COLO829 (cell line): ENCODE measurements at regions not wholly inside any gene's neighbourhood (a gene's known extent, or its start where the extent isn't known, plus 50 kb on each side); places are given as distances from the start of the nearest gene placed in this dataset.
"Not testable (repeated sequence)": the region's sequence is repeated elsewhere in the genome, so short reads cannot be mapped to it uniquely, and the experiment has no call there.

Experiments
- DNase-seq: peaks from one replicate; pipeline ENCODE4 v3.0.0; 2012; ENCODE audit warnings: low spot score

DNA sequence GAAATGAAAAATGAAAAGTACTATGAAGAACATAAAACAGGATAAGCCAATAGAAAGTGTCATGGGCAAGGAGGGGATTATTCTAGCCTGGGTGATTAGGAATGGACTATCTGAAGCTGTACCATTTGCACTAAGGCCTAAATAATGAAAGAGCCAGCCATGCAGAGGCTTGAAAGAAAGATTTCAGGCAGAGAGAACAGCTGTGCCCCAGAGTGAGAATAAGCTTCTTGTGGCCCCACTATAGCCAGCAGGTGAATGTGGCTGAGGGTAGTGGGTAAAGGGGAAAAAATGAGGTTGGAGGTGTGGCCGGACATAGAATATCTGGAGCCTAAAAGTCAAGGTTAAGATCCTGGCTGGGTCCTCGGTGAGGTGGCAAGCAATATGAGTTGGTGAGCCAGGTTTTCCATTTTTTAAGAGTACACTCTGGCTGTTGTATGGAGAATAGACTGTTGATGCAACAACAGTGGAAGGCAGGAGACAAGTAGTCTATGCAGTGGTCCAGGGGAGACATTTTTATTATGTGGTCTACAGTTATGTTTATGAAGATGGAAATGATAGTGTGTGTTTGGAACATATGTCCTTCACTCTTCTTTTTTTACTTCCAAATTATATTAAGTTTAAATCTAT, 135.2 kb upstream of the SETBP1 start:
- no peak for DNase-seq

- no peak for DNase-seq
Measured at GRCh38 chr18:44546954-44547353, 133.7 kb upstream of the SETBP1 start.

DNA sequence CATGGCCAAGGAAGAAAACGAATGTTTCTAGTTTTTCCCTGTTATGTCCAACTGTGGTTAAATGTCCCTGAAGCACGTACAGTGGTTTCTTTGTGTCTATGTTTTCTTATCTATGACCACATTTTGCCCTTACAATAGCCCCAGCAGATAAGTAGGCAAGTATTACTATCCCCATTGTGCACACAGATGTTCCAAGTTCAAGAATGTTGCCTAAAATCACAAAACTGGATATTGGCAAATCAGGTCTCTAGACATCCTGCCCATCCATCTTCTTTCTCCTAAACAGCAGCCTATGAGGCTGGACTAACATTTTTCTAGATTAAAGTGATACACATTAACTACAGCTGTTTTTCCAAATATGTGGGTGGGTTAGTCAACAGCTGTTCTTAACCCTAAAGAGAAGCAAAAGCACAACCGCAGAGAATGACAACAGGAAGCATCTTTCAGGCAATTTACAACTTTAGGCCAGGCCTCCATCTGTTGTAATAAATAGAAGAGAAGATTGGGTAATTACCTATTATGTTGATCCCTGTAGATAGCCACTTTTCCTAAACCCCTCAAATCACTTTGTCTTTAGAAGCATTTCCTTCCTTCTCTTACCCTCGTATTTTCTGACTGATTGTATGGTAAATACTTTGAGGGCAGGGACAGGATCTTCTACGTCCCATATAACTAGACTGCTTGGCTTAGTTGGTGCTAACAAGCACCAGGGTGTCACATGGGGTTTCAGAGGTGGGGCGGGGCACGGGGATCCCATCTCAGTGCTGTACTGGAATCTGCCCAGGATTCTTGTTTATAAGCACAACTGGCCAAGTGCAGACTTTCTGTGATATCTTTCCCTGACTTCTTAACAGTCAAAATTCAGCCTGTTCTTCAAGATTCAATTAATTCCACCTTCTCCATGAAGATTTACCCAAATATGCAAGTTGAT, 132.1 kb upstream of the SETBP1 start:
- no peak for DNase-seq

GRCh38 chr18:44552706-44553105, 128.0 kb upstream of the SETBP1 start:
- no peak for DNase-seq

- no peak for DNase-seq
Measured at GRCh38 chr18:44556296-44556695, 124.4 kb upstream of the SETBP1 start.

DNA sequence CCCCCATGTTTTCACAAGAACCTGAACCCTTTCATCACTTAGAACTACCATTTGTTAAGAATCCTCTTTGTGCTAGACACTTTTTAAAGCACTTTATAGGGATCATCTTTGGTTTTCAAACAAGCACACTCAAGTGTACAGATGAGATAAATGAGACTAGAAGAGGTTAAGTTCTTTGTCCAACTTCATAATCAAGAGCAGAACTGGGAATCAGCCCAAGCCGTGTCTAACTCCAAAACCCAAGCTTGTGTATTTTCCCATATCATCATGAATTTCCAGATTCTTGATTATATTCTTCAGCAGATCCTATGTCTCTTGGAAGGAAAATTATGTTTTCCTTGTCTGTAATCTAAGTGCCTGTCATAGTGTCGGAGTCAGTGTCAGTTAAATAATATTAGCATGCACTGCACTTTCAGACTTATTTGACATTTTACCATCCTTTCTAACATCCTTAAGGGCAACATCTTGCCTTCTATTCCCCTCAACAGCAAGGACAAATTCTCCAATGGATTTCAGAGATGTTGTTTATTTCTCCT, 123.0 kb upstream of the SETBP1 start:
- no peak for DNase-seq

DNA sequence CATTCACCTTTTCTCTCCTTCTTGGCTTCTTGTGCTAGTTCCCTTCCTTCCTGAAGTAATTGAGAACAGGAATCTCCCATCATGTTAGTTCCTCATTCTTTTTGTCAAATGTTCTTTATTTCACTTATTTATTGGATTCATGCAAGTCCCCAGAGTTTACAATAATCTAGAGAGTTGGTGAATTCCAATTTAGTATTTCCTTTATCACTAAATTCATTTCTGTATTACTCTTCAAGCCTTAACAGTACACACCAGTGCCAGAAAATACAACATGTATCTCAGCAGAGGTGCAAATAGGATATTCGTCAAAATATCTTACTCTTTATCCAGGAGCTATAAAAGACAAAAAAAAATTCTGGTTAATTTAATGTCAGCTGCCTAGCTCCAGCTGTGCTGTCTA, 121.9 kb upstream of the SETBP1 start:
- DNase-seq: no peak

- no peak for DNase-seq
Measured at GRCh38 chr18:44562986-44563385, 117.7 kb upstream of the SETBP1 start.

DNA sequence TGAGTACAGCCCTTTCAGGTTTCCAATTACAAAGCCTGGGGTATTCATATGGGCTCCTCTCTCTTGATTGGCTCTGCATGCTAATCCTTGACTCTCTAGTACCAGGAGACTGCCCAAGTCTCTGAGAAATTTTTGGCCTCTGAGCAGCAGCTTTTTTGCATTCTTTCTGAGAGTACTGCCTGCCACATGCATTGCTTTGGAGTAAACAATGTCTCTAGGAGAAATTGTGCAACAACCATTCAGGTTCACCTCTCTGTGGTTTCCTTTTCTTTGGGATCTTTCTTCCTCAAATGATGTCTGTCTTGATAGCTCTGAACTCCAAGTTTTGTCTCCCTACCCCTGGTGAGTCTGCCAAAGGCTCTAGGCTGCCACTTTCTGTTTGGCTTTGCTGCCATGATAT, 115.8 kb upstream of the SETBP1 start:
- no peak for DNase-seq

DNA sequence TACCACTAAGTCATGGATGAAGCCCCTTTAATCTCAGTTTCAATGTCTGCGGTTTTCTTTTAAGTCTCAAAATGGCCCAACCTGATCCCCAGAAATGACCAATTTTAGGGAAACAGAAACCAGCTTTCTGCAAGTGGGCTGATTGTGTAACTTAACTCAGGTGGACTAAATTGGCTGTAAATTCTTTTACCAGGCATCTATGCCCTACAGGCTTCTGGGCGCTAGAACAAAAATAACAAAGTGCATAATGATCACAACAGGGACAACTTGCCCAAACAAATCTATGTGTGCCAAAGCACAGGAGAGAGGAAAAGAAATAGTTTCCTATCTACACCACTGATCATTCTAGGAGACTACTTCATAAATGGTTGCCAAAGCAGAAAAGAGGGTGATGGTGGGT, 112.3 kb upstream of the SETBP1 start:
- DNase-seq: no peak

GRCh38 chr18:44568986-44569385, 111.7 kb upstream of the SETBP1 start:
- no peak for DNase-seq

DNA sequence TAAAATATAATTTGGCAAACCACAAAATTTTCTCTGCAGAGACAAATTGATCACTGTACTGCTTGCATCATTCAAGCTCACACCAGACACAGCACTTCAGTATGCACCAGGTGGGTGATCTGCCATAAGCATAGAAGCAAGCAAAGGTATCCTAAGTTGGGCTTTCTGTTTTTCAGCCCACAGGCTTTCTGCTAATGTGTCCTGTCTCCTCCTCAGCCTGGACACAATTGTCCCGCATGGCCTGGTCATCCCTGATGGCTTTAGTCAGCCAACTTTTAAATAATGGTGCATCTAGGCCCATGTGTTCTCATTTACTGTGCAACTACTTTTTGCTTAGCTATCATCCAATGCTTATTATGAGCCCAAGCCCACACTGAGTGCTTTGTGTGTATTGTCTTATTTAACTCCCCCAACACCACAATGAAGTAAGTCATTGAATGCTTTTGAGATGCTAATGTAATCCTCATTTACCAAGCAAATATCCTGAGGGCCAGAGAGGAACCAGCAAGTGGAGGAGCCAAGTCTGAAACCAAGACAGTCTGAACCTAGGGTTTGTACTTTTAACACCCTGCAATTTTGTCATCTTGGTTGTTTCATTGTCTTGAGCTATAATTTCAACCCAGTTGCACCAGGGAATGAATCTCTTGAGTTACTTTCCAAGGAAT, 111.2 kb upstream of the SETBP1 start:
- no peak for DNase-seq

DNA sequence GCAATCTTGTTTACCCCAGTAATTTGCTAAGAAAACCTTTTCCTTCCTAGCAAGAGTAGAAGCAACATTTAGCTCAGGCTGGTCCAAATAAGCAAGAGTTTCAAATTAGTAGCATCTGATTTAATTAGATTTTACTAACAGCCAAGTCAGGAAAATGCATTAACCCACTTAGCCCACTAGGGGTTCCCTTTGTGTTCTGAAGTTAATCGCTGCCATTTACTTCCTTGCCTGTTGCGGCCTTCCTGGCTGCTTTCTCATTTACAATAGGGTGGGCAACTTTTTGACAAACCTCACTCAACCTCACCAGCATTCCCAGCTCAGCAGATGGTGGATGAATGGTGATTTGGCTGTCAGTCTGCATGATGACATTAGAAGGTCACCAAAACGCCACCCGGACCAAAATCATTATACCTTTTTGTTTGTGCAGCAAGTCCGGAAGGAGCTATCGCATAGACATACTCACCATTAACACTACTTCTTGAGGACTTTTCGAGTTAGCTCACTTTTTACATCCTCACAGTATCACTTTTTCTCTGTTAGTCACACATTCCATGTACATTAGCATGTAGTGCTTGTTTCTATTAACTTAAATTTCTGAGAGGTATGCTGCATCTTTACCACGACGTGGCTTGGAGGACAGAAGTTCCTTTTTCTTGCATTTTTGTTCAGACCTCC, 101.5 kb upstream of the SETBP1 start:
- DNase-seq: no peak

DNA sequence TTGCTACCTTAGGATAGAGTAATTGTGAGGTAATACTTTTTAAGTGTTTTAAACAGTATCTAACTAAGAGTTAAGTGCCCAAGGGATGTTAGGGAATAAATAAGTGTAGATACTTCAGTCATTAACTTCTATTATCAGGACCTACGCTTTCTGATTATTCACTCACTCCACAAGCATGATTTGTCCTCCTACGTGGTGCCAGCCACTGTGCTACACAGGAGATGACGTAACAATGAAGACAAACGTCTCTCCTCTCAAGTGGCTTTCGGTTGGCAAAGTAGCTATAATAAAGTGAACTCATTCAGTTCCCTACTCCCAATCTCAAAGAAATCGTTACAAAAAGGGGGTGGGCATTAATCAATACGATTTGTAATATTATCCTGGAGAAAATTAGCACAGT, 100.9 kb upstream of the SETBP1 start:
- no peak for DNase-seq

GRCh38 chr18:44580159-44580558, 100.5 kb upstream of the SETBP1 start:
- DNase-seq: no peak

GRCh38 chr18:44580782-44581181, 99.9 kb upstream of the SETBP1 start:
- DNase-seq: not testable (repeated sequence)

DNA sequence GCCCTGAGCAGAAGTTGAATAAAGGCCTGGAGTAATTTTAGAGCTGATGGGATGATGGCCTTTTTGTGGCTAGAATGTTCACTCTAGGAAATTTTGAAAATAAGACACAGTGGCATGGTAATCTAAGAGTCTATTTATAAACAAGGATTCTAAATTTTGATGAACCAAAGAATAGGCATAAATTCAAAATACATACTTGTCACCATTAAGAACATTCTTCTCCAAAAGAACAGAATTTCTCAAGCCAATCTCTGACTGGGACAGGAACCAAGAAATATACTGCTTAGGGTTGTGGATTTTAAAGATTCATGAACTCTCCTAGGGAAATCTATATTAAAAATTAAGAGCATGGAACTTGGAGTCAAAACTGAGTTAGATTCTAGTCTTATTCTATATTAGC, 98.2 kb upstream of the SETBP1 start:
- DNase-seq: no peak

GRCh38 chr18:44584900-44585299, 95.8 kb upstream of the SETBP1 start:
- DNase-seq: no peak

DNA sequence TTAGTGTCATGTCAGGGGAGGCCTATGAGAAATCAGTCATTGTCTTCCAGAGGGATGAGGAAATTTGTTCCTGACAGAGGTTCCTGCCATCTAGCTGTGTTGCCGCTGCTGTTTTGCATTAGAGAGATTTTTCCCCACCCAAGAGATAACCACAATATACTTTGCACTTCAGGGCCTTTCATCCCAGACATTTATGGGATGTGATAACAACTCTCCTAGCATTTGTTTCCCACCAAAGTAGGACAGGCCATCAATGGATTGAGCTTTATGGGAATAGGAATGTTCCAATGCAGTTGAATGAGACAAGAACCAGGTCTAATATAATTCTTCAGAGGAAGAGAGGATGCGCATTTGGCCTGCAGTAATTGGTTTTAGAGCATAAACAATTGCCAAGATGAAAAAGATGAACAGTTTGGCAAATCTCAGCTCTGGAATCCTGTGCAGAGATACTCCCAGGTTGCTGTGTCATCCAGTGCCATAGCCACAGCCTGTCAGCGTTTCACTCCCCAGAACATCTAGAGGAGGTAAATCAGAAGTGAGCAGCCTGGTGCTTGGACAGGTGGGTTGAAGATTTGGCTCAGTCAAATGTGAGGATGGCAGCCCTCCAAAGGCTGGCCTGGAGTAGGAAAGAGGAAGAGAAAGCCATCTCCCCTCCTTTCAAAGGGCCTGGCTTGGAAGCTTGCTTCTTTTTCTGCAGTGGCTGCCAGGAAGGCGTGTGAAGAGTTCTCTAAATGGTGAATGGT, 93.7 kb upstream of the SETBP1 start:
- DNase-seq: no peak

GRCh38 chr18:44588508-44588907, 92.2 kb upstream of the SETBP1 start:
- DNase-seq: no peak

GRCh38 chr18:44589693-44590355, 90.9 kb upstream of the SETBP1 start:
- no peak for DNase-seq
